ENCODE measurements at regions not wholly inside any gene's neighbourhood (a gene's known extent, or its start where the extent isn't known, plus 50 kb on each side); places are given as distances from the start of the nearest gene placed in this dataset.

DNA sequence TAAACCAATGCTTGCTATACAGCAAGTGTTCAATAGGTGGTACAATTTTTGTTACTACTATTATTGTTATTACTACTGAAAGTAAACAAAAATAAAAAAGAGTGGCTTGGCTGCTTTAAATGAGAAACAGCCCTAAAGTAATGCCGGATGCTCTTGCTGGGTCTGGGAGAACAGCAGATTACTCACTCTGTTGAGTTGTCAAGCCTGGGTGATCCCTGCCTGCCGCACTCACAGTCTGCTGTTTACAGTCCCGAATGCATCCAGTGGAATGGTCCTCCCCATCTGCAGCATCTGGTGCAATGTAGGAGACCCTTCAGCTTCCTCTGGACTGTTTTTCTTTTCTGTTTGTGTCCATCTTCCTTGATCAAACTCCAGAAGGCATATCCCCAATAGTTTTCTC lies 102.7 kb upstream of the IVNS1ABP start:
- TF ChIP-seq, protein P1, sequence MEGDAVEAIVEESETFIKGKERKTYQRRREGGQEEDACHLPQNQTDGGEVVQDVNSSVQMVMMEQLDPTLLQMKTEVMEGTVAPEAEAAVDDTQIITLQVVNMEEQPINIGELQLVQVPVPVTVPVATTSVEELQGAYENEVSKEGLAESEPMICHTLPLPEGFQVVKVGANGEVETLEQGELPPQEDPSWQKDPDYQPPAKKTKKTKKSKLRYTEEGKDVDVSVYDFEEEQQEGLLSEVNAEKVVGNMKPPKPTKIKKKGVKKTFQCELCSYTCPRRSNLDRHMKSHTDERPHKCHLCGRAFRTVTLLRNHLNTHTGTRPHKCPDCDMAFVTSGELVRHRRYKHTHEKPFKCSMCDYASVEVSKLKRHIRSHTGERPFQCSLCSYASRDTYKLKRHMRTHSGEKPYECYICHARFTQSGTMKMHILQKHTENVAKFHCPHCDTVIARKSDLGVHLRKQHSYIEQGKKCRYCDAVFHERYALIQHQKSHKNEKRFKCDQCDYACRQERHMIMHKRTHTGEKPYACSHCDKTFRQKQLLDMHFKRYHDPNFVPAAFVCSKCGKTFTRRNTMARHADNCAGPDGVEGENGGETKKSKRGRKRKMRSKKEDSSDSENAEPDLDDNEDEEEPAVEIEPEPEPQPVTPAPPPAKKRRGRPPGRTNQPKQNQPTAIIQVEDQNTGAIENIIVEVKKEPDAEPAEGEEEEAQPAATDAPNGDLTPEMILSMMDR (IDR thresholded peaks at IDR 0.05), result no peak
- TF ChIP-seq, protein P2, sequence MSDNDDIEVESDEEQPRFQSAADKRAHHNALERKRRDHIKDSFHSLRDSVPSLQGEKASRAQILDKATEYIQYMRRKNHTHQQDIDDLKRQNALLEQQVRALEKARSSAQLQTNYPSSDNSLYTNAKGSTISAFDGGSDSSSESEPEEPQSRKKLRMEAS (IDR thresholded peaks at IDR 0.05; ENCODE audit: low read depth), result no peak
- no peak for TF ChIP-seq TAF1 (IDR thresholded peaks at IDR 0.05; ENCODE audit: borderline replicate concordance, low read depth, low read length)
- TF ChIP-seq NRF1 (IDR thresholded peaks at IDR 0.05; ENCODE audit: low read depth, low read length), result no peak
- TF ChIP-seq TCF12 (IDR thresholded peaks at IDR 0.05), result no peak
- TF ChIP-seq RAD21 (IDR thresholded peaks at IDR 0.05; ENCODE audit: low read length), result no peak
- no peak for TF ChIP-seq FOSL2 (IDR thresholded peaks at IDR 0.05; ENCODE audit: borderline replicate concordance, low read depth)
- no peak for TF ChIP-seq MXI1 (IDR thresholded peaks at IDR 0.05; ENCODE audit: low read depth, low read length)
- no peak for TF ChIP-seq RXRA (IDR thresholded peaks at IDR 0.05; ENCODE audit: borderline replicate concordance, low read depth)
- no peak for TF ChIP-seq EZH2phosphoT487 (IDR thresholded peaks at IDR 0.05; ENCODE audit: borderline replicate concordance, low read depth)
- TF ChIP-seq, protein P3, sequence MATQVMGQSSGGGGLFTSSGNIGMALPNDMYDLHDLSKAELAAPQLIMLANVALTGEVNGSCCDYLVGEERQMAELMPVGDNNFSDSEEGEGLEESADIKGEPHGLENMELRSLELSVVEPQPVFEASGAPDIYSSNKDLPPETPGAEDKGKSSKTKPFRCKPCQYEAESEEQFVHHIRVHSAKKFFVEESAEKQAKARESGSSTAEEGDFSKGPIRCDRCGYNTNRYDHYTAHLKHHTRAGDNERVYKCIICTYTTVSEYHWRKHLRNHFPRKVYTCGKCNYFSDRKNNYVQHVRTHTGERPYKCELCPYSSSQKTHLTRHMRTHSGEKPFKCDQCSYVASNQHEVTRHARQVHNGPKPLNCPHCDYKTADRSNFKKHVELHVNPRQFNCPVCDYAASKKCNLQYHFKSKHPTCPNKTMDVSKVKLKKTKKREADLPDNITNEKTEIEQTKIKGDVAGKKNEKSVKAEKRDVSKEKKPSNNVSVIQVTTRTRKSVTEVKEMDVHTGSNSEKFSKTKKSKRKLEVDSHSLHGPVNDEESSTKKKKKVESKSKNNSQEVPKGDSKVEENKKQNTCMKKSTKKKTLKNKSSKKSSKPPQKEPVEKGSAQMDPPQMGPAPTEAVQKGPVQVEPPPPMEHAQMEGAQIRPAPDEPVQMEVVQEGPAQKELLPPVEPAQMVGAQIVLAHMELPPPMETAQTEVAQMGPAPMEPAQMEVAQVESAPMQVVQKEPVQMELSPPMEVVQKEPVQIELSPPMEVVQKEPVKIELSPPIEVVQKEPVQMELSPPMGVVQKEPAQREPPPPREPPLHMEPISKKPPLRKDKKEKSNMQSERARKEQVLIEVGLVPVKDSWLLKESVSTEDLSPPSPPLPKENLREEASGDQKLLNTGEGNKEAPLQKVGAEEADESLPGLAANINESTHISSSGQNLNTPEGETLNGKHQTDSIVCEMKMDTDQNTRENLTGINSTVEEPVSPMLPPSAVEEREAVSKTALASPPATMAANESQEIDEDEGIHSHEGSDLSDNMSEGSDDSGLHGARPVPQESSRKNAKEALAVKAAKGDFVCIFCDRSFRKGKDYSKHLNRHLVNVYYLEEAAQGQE (IDR thresholded peaks at IDR 0.05; ENCODE audit: low read depth, low read length), result no peak
- TF ChIP-seq, protein P4, sequence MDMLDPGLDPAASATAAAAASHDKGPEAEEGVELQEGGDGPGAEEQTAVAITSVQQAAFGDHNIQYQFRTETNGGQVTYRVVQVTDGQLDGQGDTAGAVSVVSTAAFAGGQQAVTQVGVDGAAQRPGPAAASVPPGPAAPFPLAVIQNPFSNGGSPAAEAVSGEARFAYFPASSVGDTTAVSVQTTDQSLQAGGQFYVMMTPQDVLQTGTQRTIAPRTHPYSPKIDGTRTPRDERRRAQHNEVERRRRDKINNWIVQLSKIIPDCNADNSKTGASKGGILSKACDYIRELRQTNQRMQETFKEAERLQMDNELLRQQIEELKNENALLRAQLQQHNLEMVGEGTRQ (IDR thresholded peaks at IDR 0.05; ENCODE audit: borderline replicate concordance, low read depth, low read length), result no peak
- no peak for TF ChIP-seq GABPA (IDR thresholded peaks at IDR 0.05; ENCODE audit: low read depth)
